ENCODE measurements at regions not wholly inside any gene's neighbourhood (a gene's known extent, or its start where the extent isn't known, plus 50 kb on each side); places are given as distances from the start of the nearest gene placed in this dataset.

GRCh38 chr6:167208819-167209576 lies 51.2 kb upstream of the GPR31 start:
- peaks cover 19% of the 10 kb centered on the region for H3K27me3 Mint-ChIP-seq (ENCODE audit: unreplicated experiment)

GRCh38 chr6:167209577-167209975 lies 51.8 kb upstream of the GPR31 start:
- H3K9me3 Mint-ChIP-seq (ENCODE audit: unreplicated experiment): no peaks in the 10 kb centered on the region
- no peak for DNase-seq (ENCODE audit: extremely low spot score, unreplicated experiment)
- H3K27ac Mint-ChIP-seq (ENCODE audit: unreplicated experiment): no peak overlapping the region
- H3K4me1 Mint-ChIP-seq (ENCODE audit: unreplicated experiment): no peaks in the 10 kb centered on the region
- no peak overlapping the region for H3K4me3 Mint-ChIP-seq (ENCODE audit: unreplicated experiment)
- H3K36me3 Mint-ChIP-seq (ENCODE audit: unreplicated experiment): no peaks in the 10 kb centered on the region
- H3K27me3 Mint-ChIP-seq (ENCODE audit: unreplicated experiment): peaks cover 19% of the 10 kb centered on the region
- TF ChIP-seq CTCF (IDR thresholded peaks at IDR 0.05): no peak

More at GRCh38 chr6:167208819-167209576, 51.2 kb upstream of the GPR31 start:
- Mint-ChIP-seq H3K9me3 (ENCODE audit: unreplicated experiment) (no peaks in the 10 kb centered on the region), H3K4me3 (ENCODE audit: unreplicated experiment) (no peak overlapping the region), H3K36me3 (ENCODE audit: unreplicated experiment) (no peaks in the 10 kb centered on the region), H3K27ac (ENCODE audit: unreplicated experiment) (no peak overlapping the region), H3K4me1 (ENCODE audit: unreplicated experiment) (no peaks in the 10 kb centered on the region)
- TF ChIP-seq CTCF (IDR thresholded peaks at IDR 0.05): no peak
- no peak for DNase-seq (ENCODE audit: extremely low spot score, unreplicated experiment)

- DNase-seq (ENCODE audit: extremely low spot score, unreplicated experiment): no peak
- H3K4me1 Mint-ChIP-seq (ENCODE audit: unreplicated experiment): no peaks in the 10 kb centered on the region
- no peaks in the 10 kb centered on the region for H3K9me3 Mint-ChIP-seq (ENCODE audit: unreplicated experiment)
- no peaks in the 10 kb centered on the region for H3K36me3 Mint-ChIP-seq (ENCODE audit: unreplicated experiment)
- peaks cover 19% of the 10 kb centered on the region for H3K27me3 Mint-ChIP-seq (ENCODE audit: unreplicated experiment)
- no peak for TF ChIP-seq CTCF (IDR thresholded peaks at IDR 0.05)
- H3K4me3 Mint-ChIP-seq (ENCODE audit: unreplicated experiment): no peak overlapping the region
- H3K27ac Mint-ChIP-seq (ENCODE audit: unreplicated experiment): no peak overlapping the region
Observed at GRCh38 chr6:167210375-167211294, 52.9 kb upstream of the GPR31 start.

GRCh38 chr6:167211295-167211648 lies 53.5 kb upstream of the GPR31 start:
- no peak for TF ChIP-seq CTCF (IDR thresholded peaks at IDR 0.05)
- no peaks in the 10 kb centered on the region for H3K36me3 Mint-ChIP-seq (ENCODE audit: unreplicated experiment)
- no peak overlapping the region for H3K4me3 Mint-ChIP-seq (ENCODE audit: unreplicated experiment)
- peaks cover 19% of the 10 kb centered on the region for H3K27me3 Mint-ChIP-seq (ENCODE audit: unreplicated experiment)
- no peak overlapping the region for H3K27ac Mint-ChIP-seq (ENCODE audit: unreplicated experiment)
- H3K4me1 Mint-ChIP-seq (ENCODE audit: unreplicated experiment): no peaks in the 10 kb centered on the region
- no peaks in the 10 kb centered on the region for H3K9me3 Mint-ChIP-seq (ENCODE audit: unreplicated experiment)
- DNase-seq (ENCODE audit: extremely low spot score, unreplicated experiment): no peak

All from osteocyte (in vitro differentiated cells).